Calu3 (cell line): ENCODE measurements at regions not wholly inside any gene's neighbourhood (a gene's known extent, or its start where the extent isn't known, plus 50 kb on each side); places are given as distances from the start of the nearest gene placed in this dataset.

Source experiments
- BruUV-seq: library from RNA; stranded (reverse); fragments of 400-500 nt; replicated peaks from 2 replicates; lab custom pipeline; 2021; lab: Mats Ljungman, UMichigan
- CTCF ChIA-PET: fragments of 300-600 bp; sonication (Branson Sonifier 250); formaldehyde crosslinking; loops from one replicate; lab custom pipeline; 2022; ENCODE audit warnings: antibody characterized with exemption; lab: Charles Lee
- DNase-seq: peaks from one replicate; pipeline ENCODE4 v3.0.0; 2022
- H3K27ac Mint-ChIP-seq: one replicate; pipeline ENCODE4 v1.8.0; 2022; ENCODE audit warnings: mixed read lengths; ENCODE audit not compliant: unreplicated experiment
- H3K27me3 Mint-ChIP-seq: one replicate; pipeline ENCODE4 v1.8.0; 2022; ENCODE audit warnings: mixed read lengths; ENCODE audit not compliant: unreplicated experiment
- H3K36me3 Mint-ChIP-seq: one replicate; pipeline ENCODE4 v1.8.0; 2022; ENCODE audit warnings: mild to moderate bottlenecking, moderate library complexity, mixed read lengths; ENCODE audit not compliant: insufficient read depth, unreplicated experiment
- H3K4me1 Mint-ChIP-seq: one replicate; pipeline ENCODE4 v1.8.0; 2022; ENCODE audit warnings: mild to moderate bottlenecking, low read depth, mixed read lengths; ENCODE audit not compliant: unreplicated experiment
- H3K4me3 Mint-ChIP-seq: one replicate; pipeline ENCODE4 v1.8.0; 2022; ENCODE audit warnings: mild to moderate bottlenecking, low read depth, moderate library complexity, mixed read lengths; ENCODE audit not compliant: unreplicated experiment
- H3K9me3 Mint-ChIP-seq: one replicate; pipeline ENCODE4 v1.8.0; 2022; ENCODE audit warnings: low read depth, mixed read lengths; ENCODE audit not compliant: unreplicated experiment
- intact Hi-C: fragments of 100-400 bp; cut with micrococcal nuclease; formaldehyde crosslinking; loops from one replicate; pipeline ENCODE4 v1.10.0; 2022; ENCODE audit not compliant: unreplicated experiment
- TF ChIP-seq, protein P1 (sequence below): fragments of 200-600 bp; IDR thresholded peaks from one replicate; pipeline ENCODE4 v1.8.0; 2022; ENCODE audit warnings: antibody characterized with exemption; ENCODE audit not compliant: unreplicated experiment

- no peak overlapping the region for H3K27ac Mint-ChIP-seq
- H3K4me3 Mint-ChIP-seq, result no peak overlapping the region
- BruUV-seq, result no TSS peak
- H3K36me3 Mint-ChIP-seq, result no peaks in the 10 kb centered on the region
- no peak for DNase-seq
- TF ChIP-seq, protein P1, sequence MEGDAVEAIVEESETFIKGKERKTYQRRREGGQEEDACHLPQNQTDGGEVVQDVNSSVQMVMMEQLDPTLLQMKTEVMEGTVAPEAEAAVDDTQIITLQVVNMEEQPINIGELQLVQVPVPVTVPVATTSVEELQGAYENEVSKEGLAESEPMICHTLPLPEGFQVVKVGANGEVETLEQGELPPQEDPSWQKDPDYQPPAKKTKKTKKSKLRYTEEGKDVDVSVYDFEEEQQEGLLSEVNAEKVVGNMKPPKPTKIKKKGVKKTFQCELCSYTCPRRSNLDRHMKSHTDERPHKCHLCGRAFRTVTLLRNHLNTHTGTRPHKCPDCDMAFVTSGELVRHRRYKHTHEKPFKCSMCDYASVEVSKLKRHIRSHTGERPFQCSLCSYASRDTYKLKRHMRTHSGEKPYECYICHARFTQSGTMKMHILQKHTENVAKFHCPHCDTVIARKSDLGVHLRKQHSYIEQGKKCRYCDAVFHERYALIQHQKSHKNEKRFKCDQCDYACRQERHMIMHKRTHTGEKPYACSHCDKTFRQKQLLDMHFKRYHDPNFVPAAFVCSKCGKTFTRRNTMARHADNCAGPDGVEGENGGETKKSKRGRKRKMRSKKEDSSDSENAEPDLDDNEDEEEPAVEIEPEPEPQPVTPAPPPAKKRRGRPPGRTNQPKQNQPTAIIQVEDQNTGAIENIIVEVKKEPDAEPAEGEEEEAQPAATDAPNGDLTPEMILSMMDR, result no peak
- CTCF ChIA-PET, result no interaction called here
- peaks cover 17% of the 10 kb centered on the region for H3K27me3 Mint-ChIP-seq
- intact Hi-C loops, result no loop called here
- no peaks in the 10 kb centered on the region for H3K9me3 Mint-ChIP-seq
- H3K4me1 Mint-ChIP-seq, result no peaks in the 10 kb centered on the region
Measured at GRCh38 chr14:59131938-59132795, 56.3 kb upstream of the DAAM1 start.

DNA sequence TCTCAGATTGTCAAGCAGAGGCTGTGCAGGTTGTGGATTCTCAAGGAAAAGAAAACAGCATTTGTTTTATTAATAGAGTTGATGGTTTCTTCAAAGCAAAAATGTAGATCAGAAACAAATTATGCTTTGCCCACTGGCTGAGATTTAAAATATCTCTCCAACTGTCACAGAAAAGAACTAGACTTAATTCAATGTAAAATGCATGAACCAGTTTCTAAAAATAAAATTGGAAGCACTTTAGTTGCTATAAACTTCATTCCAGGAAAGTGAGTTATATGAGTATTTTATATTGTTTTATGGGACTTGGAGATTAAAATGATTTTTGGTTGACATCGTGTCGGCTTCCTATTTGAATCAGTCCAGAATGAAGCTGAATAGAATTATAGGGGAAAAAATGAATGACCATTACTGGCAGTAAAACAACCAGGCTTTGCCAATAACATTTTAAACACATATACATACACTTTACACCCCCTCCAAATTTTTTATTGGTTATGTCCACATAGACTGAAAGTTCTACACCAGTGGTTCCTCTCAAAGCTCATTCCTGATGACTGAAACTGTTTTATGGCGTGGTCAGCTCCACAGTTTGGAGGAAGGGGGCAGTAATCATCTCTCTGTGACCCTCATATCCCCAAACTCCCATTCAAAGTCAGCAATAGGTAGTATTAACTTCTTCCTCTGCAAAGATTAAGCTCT is 55.5 kb upstream of the DAAM1 start:
- TF ChIP-seq, protein P1, result no peak
- H3K4me3 Mint-ChIP-seq, result no peak overlapping the region
- intact Hi-C loops, result no loop called here
- BruUV-seq, result no TSS peak
- H3K36me3 Mint-ChIP-seq, result no peaks in the 10 kb centered on the region
- no peaks in the 10 kb centered on the region for H3K9me3 Mint-ChIP-seq
- no peaks in the 10 kb centered on the region for H3K4me1 Mint-ChIP-seq
- H3K27ac Mint-ChIP-seq, result no peak overlapping the region
- DNase-seq, result no peak
- H3K27me3 Mint-ChIP-seq, result peaks cover 17% of the 10 kb centered on the region
- CTCF ChIA-PET, result interaction anchor here (0.9 kb wide), 1 partner anchor 229 kb away, joined by 3 read pairs; no protein-coding TSS in a partner anchor

DNA sequence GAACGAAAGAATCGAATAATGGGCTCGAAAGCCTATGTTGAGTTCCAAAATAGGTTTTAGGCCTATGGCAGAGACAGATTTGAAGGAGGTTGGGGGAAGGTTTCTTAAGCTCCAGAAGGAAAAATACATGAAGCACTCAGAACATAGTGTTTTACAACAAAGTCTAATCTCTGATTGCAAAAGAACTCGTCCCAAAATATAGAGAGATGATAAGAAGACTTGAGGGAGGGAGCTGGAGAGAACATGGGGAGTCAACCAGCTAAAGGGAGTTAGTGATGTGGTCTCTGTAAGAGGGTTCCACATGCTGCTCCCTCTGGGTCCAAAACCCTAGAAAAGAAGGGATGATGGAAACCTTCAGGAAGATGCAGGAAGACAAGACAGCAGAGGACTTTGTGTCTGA is 54.8 kb upstream of the DAAM1 start:
- no peaks in the 10 kb centered on the region for H3K36me3 Mint-ChIP-seq
- H3K4me3 Mint-ChIP-seq, result no peak overlapping the region
- no peak for DNase-seq
- no peaks in the 10 kb centered on the region for H3K4me1 Mint-ChIP-seq
- no peak overlapping the region for H3K27ac Mint-ChIP-seq
- peaks cover 17% of the 10 kb centered on the region for H3K27me3 Mint-ChIP-seq
- intact Hi-C loops, result no loop called here
- H3K9me3 Mint-ChIP-seq, result no peaks in the 10 kb centered on the region
- TF ChIP-seq, protein P1, result no peak
- BruUV-seq, result no TSS peak
- CTCF ChIA-PET, result interaction anchor here (0.9 kb wide), 1 partner anchor 228 kb away, joined by 3 read pairs; no protein-coding TSS in a partner anchor

GRCh38 chr14:59134307-59134706 is 54.2 kb upstream of the DAAM1 start:
- DNase-seq, result no peak
- TF ChIP-seq, protein P1, result no peak
- Mint-ChIP-seq H3K4me1 (no peaks in the 10 kb centered on the region), H3K27ac (no peak overlapping the region), H3K36me3 (no peaks in the 10 kb centered on the region), H3K4me3 (no peak overlapping the region), H3K9me3 (no peaks in the 10 kb centered on the region), H3K27me3 (peaks cover 17% of the 10 kb centered on the region)
- intact Hi-C loops, result no loop called here
- CTCF ChIA-PET, result interaction anchor here (0.6 to 1.4 kb wide), 3 partner anchors 9 to 227 kb away, joined by 3 to 9 read pairs (median 3); no protein-coding TSS in a partner anchor
- no TSS peak for BruUV-seq
